Ecto neural progenitor cell (in vitro differentiated cells): ENCODE measurements at regions not wholly inside any gene's neighbourhood (a gene's known extent, or its start where the extent isn't known, plus 50 kb on each side); places are given as distances from the start of the nearest gene placed in this dataset.

Experiments
- DNase-seq: peaks from one replicate; pipeline ENCODE4 v3.0.0-alpha.2; 2018; ENCODE audit warnings: low spot score

DNA sequence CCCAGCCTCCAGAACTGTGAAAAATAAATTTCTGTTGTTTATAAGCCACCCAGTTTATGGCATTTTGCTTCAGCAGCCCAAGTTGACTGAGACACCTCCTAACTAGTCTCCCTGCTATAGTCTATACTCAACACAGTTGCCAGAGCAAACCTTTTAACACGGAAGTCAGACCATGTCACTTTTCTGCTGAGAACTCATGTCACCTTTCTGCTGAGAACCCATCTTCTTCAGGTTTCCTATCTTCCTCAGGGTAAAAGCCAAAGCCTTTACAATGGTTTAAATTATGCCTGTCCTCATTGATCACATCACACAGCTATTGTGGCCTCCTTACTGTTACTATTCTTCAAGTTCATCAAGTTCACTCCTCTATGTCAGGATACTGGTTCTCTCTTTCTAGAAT, 74.3 kb upstream of the SOX6 start:
- no peak for DNase-seq

DNA sequence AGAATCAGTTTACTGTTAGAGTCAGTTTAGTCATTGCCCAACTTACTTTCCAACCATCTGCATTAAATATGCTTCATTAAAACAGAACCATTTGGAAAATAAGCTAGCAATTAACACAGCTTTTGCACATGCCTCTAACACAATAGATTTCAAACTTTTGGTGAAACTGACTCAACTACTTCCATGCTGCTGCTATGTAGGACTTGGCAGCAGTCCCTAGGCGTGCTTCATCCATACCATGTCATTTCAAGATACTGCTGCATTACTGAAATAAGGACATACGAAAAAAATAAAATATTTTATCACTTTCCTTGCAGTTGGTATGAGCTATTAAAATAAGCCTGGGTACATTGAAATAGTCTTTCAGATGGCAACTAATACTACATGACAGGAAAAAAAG, 65.5 kb upstream of the SOX6 start:
- DNase-seq = no peak

DNA sequence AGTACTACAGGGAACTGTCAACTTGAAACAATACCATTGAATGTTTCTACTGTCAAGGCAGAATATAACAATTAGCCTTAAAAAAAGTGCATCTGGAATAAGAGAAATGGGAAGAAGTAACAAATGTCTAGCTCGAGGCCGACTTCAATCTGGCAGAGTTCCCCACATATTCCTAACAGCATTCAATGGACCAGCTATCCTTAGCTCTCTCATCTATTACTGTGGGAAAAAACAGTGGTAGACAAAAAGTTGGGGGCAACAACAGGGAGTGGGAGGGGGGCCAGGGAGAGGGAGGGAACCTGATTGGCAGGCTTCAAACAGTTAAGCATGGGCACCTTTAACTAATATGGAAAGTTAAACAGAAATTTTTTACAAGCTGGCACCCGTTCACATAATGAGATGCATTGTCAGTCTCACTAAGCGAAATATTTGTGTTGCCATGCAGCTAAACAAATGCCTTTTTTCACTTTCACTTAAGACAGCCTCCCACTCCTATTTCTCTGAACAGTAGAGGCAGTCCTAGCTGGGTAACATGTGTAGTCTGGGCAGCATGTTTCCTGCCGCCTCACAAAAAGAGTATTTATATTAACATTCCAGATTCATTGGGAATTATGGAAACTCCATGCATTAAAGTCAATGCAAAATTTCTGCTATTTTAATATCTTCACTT, 62.2 kb upstream of the SOX6 start:
- DNase-seq = no peak

DNA sequence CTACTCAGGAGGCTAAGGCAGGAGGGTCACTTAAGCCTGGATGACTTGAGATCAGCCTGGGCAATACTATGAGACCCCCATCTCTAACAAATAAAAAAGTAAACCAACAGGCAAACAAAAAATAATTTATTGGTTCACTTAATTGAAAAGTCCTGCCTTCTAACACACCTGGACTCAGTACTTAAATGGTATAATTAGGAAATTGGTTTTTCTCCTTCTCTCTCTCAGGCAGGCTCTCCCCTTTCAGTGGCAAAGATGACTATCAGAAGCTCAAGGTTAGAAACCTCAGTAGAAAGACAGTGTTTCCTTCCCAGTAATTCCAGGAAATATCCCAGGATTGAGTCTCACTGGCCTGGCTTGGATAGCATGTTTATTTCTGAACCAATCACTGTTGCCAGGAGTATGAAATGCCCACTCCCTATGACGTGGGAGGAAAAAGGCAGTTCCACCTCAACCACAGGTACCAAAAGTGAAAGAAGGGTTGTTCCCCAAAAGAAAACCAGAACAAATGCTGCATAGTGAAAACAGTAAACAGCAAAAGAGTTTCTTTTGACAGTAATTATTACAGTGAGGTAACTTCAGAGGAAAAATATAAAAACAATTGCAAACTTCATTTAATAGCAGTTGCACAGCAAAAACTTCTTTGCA, 56.3 kb upstream of the SOX6 start:
- no peak for DNase-seq

DNA sequence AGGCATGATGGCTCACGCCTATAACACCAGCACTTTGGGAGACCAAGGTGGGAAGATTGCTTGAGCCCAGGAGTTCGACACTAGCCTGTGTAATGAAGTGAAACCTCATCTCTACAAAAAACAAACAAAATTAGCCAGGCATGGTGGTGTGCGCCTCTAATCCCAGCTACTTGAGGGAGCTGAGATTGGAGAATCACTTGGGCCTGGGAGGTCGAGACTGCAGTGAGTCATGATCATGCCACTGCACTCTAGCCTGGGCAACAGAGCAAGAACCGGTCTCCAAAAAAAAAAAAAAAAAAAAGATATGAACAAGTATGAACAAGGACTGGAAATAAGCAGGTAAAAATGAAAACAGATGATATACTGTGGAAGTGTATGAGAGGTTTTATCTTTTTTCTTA, 54.1 kb upstream of the SOX6 start:
- DNase-seq = no peak

DNA sequence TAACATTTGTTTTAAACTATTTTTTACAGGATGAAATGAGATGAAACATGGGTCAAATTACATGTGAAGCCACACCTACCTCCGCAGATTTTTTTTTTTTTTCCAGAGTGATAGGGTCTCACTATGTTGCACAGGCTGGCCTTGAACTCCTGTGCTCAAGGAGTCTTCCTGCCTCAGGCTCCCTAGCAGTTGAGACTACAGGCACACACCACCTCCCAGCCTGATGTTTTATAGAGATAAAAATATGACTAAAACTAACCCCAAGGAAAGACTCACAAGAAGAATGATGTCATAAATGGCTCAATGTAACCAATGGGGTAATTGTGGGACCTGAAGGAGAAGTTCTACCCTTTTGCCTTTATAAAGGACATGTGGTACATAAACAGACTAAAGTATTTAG, 52.3 kb upstream of the SOX6 start:
- DNase-seq = no peak

DNA sequence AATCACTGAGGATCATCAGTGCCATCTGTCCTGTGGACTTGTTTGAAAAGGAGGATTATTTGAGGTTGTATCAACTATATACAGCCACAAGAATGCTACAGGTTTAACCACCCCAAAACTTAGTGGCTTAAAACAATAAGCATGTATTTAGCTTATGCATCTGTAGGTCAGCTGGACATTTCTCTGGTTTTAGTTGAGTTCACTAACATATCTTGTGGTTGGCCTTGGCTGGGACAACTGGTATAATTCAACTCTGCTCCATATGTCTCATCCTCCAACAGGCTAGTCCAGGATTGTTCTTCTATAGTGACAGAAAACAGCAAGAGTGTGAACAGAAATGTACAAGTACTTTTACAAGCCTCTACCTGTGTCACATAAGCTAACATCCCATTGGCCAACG, 49.9 kb upstream of the SOX6 start:
- DNase-seq = no peak
